ENCODE measurements at regions not wholly inside any gene's neighbourhood (a gene's known extent, or its start where the extent isn't known, plus 50 kb on each side); places are given as distances from the start of the nearest gene placed in this dataset.

GRCh38 chr5:104774372-104774771 lies 1211.8 kb upstream of the NUDT12 start:
- no peak overlapping the region for H3K27ac ChIP-seq
- no peak for TF ChIP-seq CTCF (conservative IDR thresholded peaks at IDR 0.05)

- TF ChIP-seq CTCF (conservative IDR thresholded peaks at IDR 0.05), result no peak
- H3K27ac ChIP-seq, result no peak overlapping the region
These were observed 1201.6 kb upstream of the NUDT12 start for GRCh38 chr5:104764197-104764596.

- no peak overlapping the region for H3K27ac ChIP-seq
- TF ChIP-seq CTCF (conservative IDR thresholded peaks at IDR 0.05), result no peak
These were observed 1200.6 kb upstream of the NUDT12 start for GRCh38 chr5:104763216-104763615.

GRCh38 chr5:104757915-104758314 lies 1195.3 kb upstream of the NUDT12 start:
- no peak for TF ChIP-seq CTCF (conservative IDR thresholded peaks at IDR 0.05)
- no peak overlapping the region for H3K27ac ChIP-seq

GRCh38 chr5:104755806-104756205 lies 1193.2 kb upstream of the NUDT12 start:
- no peak for TF ChIP-seq CTCF (conservative IDR thresholded peaks at IDR 0.05)
- H3K27ac ChIP-seq, result no peak overlapping the region

GRCh38 chr5:104754311-104754995 lies 1191.9 kb upstream of the NUDT12 start:
- no peak overlapping the region for H3K27ac ChIP-seq
- no peak for TF ChIP-seq CTCF (conservative IDR thresholded peaks at IDR 0.05)

- H3K27ac ChIP-seq, result no peak overlapping the region
- no peak for TF ChIP-seq CTCF (conservative IDR thresholded peaks at IDR 0.05)
These were observed 1189.4 kb upstream of the NUDT12 start for GRCh38 chr5:104751969-104752368.

Data from VCaP (cell line).